SU-DHL-6 (cell line): ENCODE measurements at regions not wholly inside any gene's neighbourhood (a gene's known extent, or its start where the extent isn't known, plus 50 kb on each side); places are given as distances from the start of the nearest gene placed in this dataset.

Experiments
- H2AFZ ChIP-seq: fragments of 200-600 bp; sonication (generic); 2 replicates; pipeline ENCODE4 v1.6.1; 2014; ENCODE audit warnings: low read depth, mild to moderate bottlenecking, moderate library complexity, mixed read lengths, antibody characterized with exemption, low read length; ENCODE audit not compliant: severe bottlenecking
- H3F3A ChIP-seq: fragments of 200-600 bp; shearing (Covaris generic); 2 replicates; pipeline ENCODE4 v1.6.0; 2016; ENCODE audit warnings: antibody characterized with exemption, mild to moderate bottlenecking; ENCODE audit not compliant: insufficient read depth
- H3K27ac ChIP-seq: fragments of 200-600 bp; sonication (generic); 2 replicates; pipeline ENCODE4 v1.5.1; 2016; ENCODE audit warnings: low read depth, mild to moderate bottlenecking, low read length, moderate library complexity, mixed read lengths
- H3K27me3 ChIP-seq: fragments of 200-600 bp; sonication (generic), shearing (Covaris generic); 2 replicates; pipeline ENCODE4 v1.6.0; 2014; ENCODE audit warnings: mild to moderate bottlenecking, low read length
- H3K36me3 ChIP-seq: fragments of 200-600 bp; sonication (generic); 2 replicates; pipeline ENCODE4 v1.6.1; 2014; ENCODE audit warnings: mild to moderate bottlenecking, low read length, mixed read lengths
- H3K4me2 ChIP-seq: fragments of 300-600, 200-600 bp; shearing (Covaris generic), sonication (generic); 2 replicates; pipeline ENCODE4 v1.6.0; 2014; ENCODE audit warnings: low read length, low read depth, mild to moderate bottlenecking; ENCODE audit not compliant: poor library complexity, severe bottlenecking
- H3K4me3 ChIP-seq: fragments of 200-600 bp; sonication (generic); 2 replicates; pipeline ENCODE4 v1.5.1; 2014; ENCODE audit warnings: antibody characterized with exemption, low read length, mild to moderate bottlenecking, mixed read lengths; ENCODE audit not compliant: insufficient read depth, poor library complexity, severe bottlenecking
- H3K79me2 ChIP-seq: fragments of 200-600 bp; sonication (generic); 2 replicates; pipeline ENCODE4 v1.6.1; 2014; ENCODE audit warnings: mild to moderate bottlenecking, low read length, moderate library complexity; ENCODE audit not compliant: insufficient read depth
- H3K9ac ChIP-seq: fragments of 200-600 bp; sonication (generic); 2 replicates; pipeline ENCODE4 v1.7.0; 2014; ENCODE audit warnings: mild to moderate bottlenecking, low read length
- H3K9me2 ChIP-seq: fragments of 200-600 bp; sonication (generic); replicated peaks from 2 replicates; pipeline ENCODE4 v1.6.1; 2014; ENCODE audit warnings: low read length; ENCODE audit not compliant: insufficient read depth
- H3K9me3 ChIP-seq: fragments of 200-600 bp; sonication (generic); 2 replicates; pipeline ENCODE4 v1.6.1; 2014; ENCODE audit warnings: low read length, mixed read lengths; ENCODE audit not compliant: insufficient read depth
- H4K20me1 ChIP-seq: fragments of 200-600 bp; sonication (generic); 2 replicates; pipeline ENCODE4 v1.6.1; 2014; ENCODE audit warnings: low read depth, mild to moderate bottlenecking, antibody characterized with exemption, low read length, moderate library complexity, mixed read lengths
- CTCF ChIP-seq: fragments of 200-600 bp; sonication (generic); IDR thresholded peaks from one replicate; pipeline ENCODE4 v1.5.1; 2017; ENCODE audit warnings: antibody characterized with exemption, mild to moderate bottlenecking, low read length, moderate library complexity; ENCODE audit not compliant: insufficient read depth, poor library complexity, severe bottlenecking
- EZH2phosphoT487 ChIP-seq: fragments of 200-600 bp; sonication (generic), shearing (Covaris generic); conservative IDR thresholded peaks from 2 replicates; pipeline ENCODE4 v1.6.1; 2018; ENCODE audit warnings: mild to moderate bottlenecking, antibody characterized with exemption, low read length, moderate library complexity, mixed read lengths

- no peaks in the 10 kb centered on the region for H3F3A ChIP-seq
- no peaks in the 10 kb centered on the region for H3K9me3 ChIP-seq
- H3K9ac ChIP-seq, result no peak overlapping the region
- H3K9me2 ChIP-seq, result no peaks in the 10 kb centered on the region
- TF ChIP-seq EZH2phosphoT487 (no peak), CTCF (no peak)
- H3K27me3 ChIP-seq, result no peaks in the 10 kb centered on the region
- H3K79me2 ChIP-seq, result no peaks in the 10 kb centered on the region
- no peak overlapping the region for H3K27ac ChIP-seq
- no peak overlapping the region for H3K4me2 ChIP-seq
- no peak overlapping the region for H3K4me3 ChIP-seq
- H4K20me1 ChIP-seq, result no peaks in the 10 kb centered on the region
- H3K36me3 ChIP-seq, result no peaks in the 10 kb centered on the region
- H2AFZ ChIP-seq, result no peak overlapping the region
Observed at GRCh38 chr19:27922970-27923369, 1290.0 kb downstream of the UQCRFS1 start.

GRCh38 chr19:27920774-27921173, 1292.2 kb downstream of the UQCRFS1 start:
- no peaks in the 10 kb centered on the region for H3K9me2 ChIP-seq
- no peak overlapping the region for H2AFZ ChIP-seq
- H3K36me3 ChIP-seq, result no peaks in the 10 kb centered on the region
- no peak overlapping the region for H3K27ac ChIP-seq
- H3K27me3 ChIP-seq, result no peaks in the 10 kb centered on the region
- TF ChIP-seq EZH2phosphoT487 (no peak), CTCF (no peak)
- H3K4me3 ChIP-seq, result no peak overlapping the region
- H3K4me2 ChIP-seq, result no peak overlapping the region
- H3F3A ChIP-seq, result no peaks in the 10 kb centered on the region
- no peaks in the 10 kb centered on the region for H3K79me2 ChIP-seq
- no peaks in the 10 kb centered on the region for H3K9me3 ChIP-seq
- H3K9ac ChIP-seq, result no peak overlapping the region
- no peaks in the 10 kb centered on the region for H4K20me1 ChIP-seq

GRCh38 chr19:27918818-27919217, 1294.1 kb downstream of the UQCRFS1 start:
- no peaks in the 10 kb centered on the region for H3F3A ChIP-seq
- H3K9me2 ChIP-seq, result no peaks in the 10 kb centered on the region
- no peaks in the 10 kb centered on the region for H3K36me3 ChIP-seq
- H3K9me3 ChIP-seq, result no peaks in the 10 kb centered on the region
- H3K27me3 ChIP-seq, result no peaks in the 10 kb centered on the region
- H3K4me2 ChIP-seq, result no peak overlapping the region
- H4K20me1 ChIP-seq, result no peaks in the 10 kb centered on the region
- no peak overlapping the region for H3K27ac ChIP-seq
- no peaks in the 10 kb centered on the region for H3K79me2 ChIP-seq
- no peak overlapping the region for H3K4me3 ChIP-seq
- TF ChIP-seq CTCF (no peak), EZH2phosphoT487 (no peak)
- no peak overlapping the region for H3K9ac ChIP-seq
- no peak overlapping the region for H2AFZ ChIP-seq
